ENCODE measurements at regions not wholly inside any gene's neighbourhood (a gene's known extent, or its start where the extent isn't known, plus 50 kb on each side); places are given as distances from the start of the nearest gene placed in this dataset.

GRCh38 chr6:134706806-134707205 is 243.1 kb downstream of the ALDH8A1 start:
- no peak for DNase-seq

GRCh38 chr6:134706153-134706552 is 243.7 kb downstream of the ALDH8A1 start:
- no peak for DNase-seq

GRCh38 chr6:134703206-134703605 is 246.7 kb downstream of the ALDH8A1 start:
- DNase-seq: no peak

- DNase-seq: no peak
Observed at GRCh38 chr6:134702279-134702678, 247.6 kb downstream of the ALDH8A1 start.

GRCh38 chr6:134701301-134701700 is 248.6 kb downstream of the ALDH8A1 start:
- no peak for DNase-seq

GRCh38 chr6:134698228-134698627 is 251.7 kb downstream of the ALDH8A1 start:
- DNase-seq: no peak

GRCh38 chr6:134692008-134692407 is 257.9 kb downstream of the ALDH8A1 start:
- DNase-seq: no peak

GRCh38 chr6:134691180-134691579 is 258.7 kb downstream of the ALDH8A1 start:
- DNase-seq: no peak

GRCh38 chr6:134690048-134690447 is 259.9 kb downstream of the ALDH8A1 start:
- DNase-seq: no peak

- DNase-seq: no peak
Observed at GRCh38 chr6:134689641-134690040, 260.3 kb downstream of the ALDH8A1 start.

- DNase-seq: no peak
Observed at GRCh38 chr6:134689177-134689576, 260.7 kb downstream of the ALDH8A1 start.

- DNase-seq: no peak
Observed at GRCh38 chr6:134686071-134686470, 263.8 kb downstream of the ALDH8A1 start.

GRCh38 chr6:134684423-134684795 is 265.5 kb downstream of the ALDH8A1 start:
- DNase-seq: no peak

GRCh38 chr6:134683783-134684422 is 266.0 kb downstream of the ALDH8A1 start:
- no peak for DNase-seq

- DNase-seq: no peak
Observed at GRCh38 chr6:134680433-134680832, 269.5 kb downstream of the ALDH8A1 start.

- DNase-seq: no peak
Observed at GRCh38 chr6:134680021-134680420, 269.9 kb downstream of the ALDH8A1 start.

- DNase-seq: no peak
Observed at GRCh38 chr6:134678436-134678889, 271.4 kb downstream of the ALDH8A1 start.

- DNase-seq: no peak
Observed at GRCh38 chr6:134676307-134677281, 273.3 kb downstream of the ALDH8A1 start.

- DNase-seq: no peak
Observed at GRCh38 chr6:134675110-134676054, 274.5 kb downstream of the ALDH8A1 start.

GRCh38 chr6:134674562-134674961 is 275.3 kb downstream of the ALDH8A1 start:
- no peak for DNase-seq

- no peak for DNase-seq
Observed at GRCh38 chr6:134669485-134669884, 280.4 kb downstream of the ALDH8A1 start.

GRCh38 chr6:134667111-134667510 is 282.8 kb downstream of the ALDH8A1 start:
- no peak for DNase-seq

- DNase-seq: no peak
Observed at GRCh38 chr6:134666125-134666524, 283.8 kb downstream of the ALDH8A1 start.

Data from CD4-positive, alpha-beta T cell treated with Interleukin-21 for 1 hour (primary cell).